GM23338 (cell line): ENCODE measurements at regions not wholly inside any gene's neighbourhood (a gene's known extent, or its start where the extent isn't known, plus 50 kb on each side); places are given as distances from the start of the nearest gene placed in this dataset.

Experiments
- ATAC-seq: fragments of 200-7000 bp; cut with Tn5 transposase; 3 replicates; pipeline ENCODE4 v1.9.1; 2020
- DNase-seq: peaks from one replicate; pipeline ENCODE4 v3.0.0-alpha.2; 2015; ENCODE audit warnings: low spot score
- H2AFZ ChIP-seq: fragments of 200-600 bp; sonication (generic); 2 replicates; pipeline ENCODE4 v1.8.0; 2016; ENCODE audit warnings: antibody characterized with exemption, mild to moderate bottlenecking, moderate library complexity
- H3F3A ChIP-seq: fragments of 200-600 bp; sonication (generic); replicated peaks from 2 replicates; pipeline ENCODE4 v1.8.0; 2017; ENCODE audit warnings: antibody characterized with exemption, mixed run types, low read depth
- H3K27ac ChIP-seq: fragments of 200-600 bp; sonication (generic); 2 replicates; pipeline ENCODE4 v1.6.1; 2016; ENCODE audit warnings: low read depth
- H3K27me3 ChIP-seq: fragments of 200-600 bp; sonication (generic); 2 replicates; pipeline ENCODE4 v1.8.0; 2016; ENCODE audit warnings: mild to moderate bottlenecking, mixed run types, moderate library complexity; ENCODE audit not compliant: insufficient read depth
- H3K36me3 ChIP-seq: fragments of 200-600 bp; sonication (generic); 2 replicates; pipeline ENCODE4 v1.8.0; 2016; ENCODE audit warnings: mild to moderate bottlenecking; ENCODE audit not compliant: insufficient read depth
- H3K4me1 ChIP-seq: fragments of 200-600 bp; sonication (generic); 2 replicates; pipeline ENCODE4 v1.8.0; 2016; ENCODE audit warnings: mild to moderate bottlenecking, moderate library complexity; ENCODE audit not compliant: insufficient read depth
- H3K4me2 ChIP-seq: fragments of 200-600 bp; sonication (generic); 2 replicates; pipeline ENCODE4 v1.7.1; 2017; ENCODE audit warnings: mixed run types
- H3K4me3 ChIP-seq: fragments of 200-600 bp; sonication (generic); 2 replicates; pipeline ENCODE4 v1.6.1; 2016; ENCODE audit warnings: mixed run types
- H3K79me2 ChIP-seq: fragments of 200-600 bp; sonication (generic); replicated peaks from 2 replicates; pipeline ENCODE4 v1.8.0; 2017; ENCODE audit warnings: mild to moderate bottlenecking; ENCODE audit not compliant: insufficient read depth
- H3K9me2 ChIP-seq: fragments of 200-600 bp; sonication (generic); 2 replicates; pipeline ENCODE4 v1.8.0; 2017; ENCODE audit not compliant: insufficient read depth
- H4K20me1 ChIP-seq: fragments of 200-600 bp; sonication (generic); replicated peaks from 2 replicates; pipeline ENCODE4 v1.8.0; 2017; ENCODE audit warnings: mild to moderate bottlenecking; ENCODE audit not compliant: insufficient read depth
- H3K27ac Mint-ChIP-seq: 2 replicates; pipeline ENCODE4 v1.8.0; 2020; ENCODE audit warnings: inconsistent platforms, mild to moderate bottlenecking, moderate library complexity, mixed read lengths
- H3K27me3 Mint-ChIP-seq: 3 replicates; pipeline ENCODE4 v1.8.0; 2022; ENCODE audit warnings: low read depth, mild to moderate bottlenecking, moderate library complexity, mixed read lengths, inconsistent platforms; ENCODE audit not compliant: insufficient read depth, poor library complexity
- H3K36me3 Mint-ChIP-seq: 3 replicates; pipeline ENCODE4 v1.8.0; 2021; ENCODE audit warnings: low read depth, mild to moderate bottlenecking, inconsistent platforms, moderate library complexity, mixed read lengths
- H3K4me1 Mint-ChIP-seq: 3 replicates; pipeline ENCODE4 v1.8.0; 2020; ENCODE audit warnings: mild to moderate bottlenecking, inconsistent platforms, mixed read lengths
- H3K4me3 Mint-ChIP-seq: 3 replicates; pipeline ENCODE4 v1.8.0; 2021; ENCODE audit warnings: moderate library complexity, mild to moderate bottlenecking, inconsistent platforms, mixed read lengths
- H3K9me3 Mint-ChIP-seq: 3 replicates; pipeline ENCODE4 v1.8.0; 2020; ENCODE audit warnings: moderate library complexity, mild to moderate bottlenecking, inconsistent platforms, mixed read lengths
- CREB1 ChIP-seq: fragments of 250-450 bp; sonication (Bioruptor Pico); IDR thresholded peaks from 2 replicates; pipeline ENCODE4 v1.5.0; 2020; ENCODE audit warnings: low read depth, mild to moderate bottlenecking, moderate library complexity
- CTCF ChIP-seq, 2 experiments: fragments of 200-600 bp in 1 of 2; sonication (generic) in 1 of 2; conservative IDR thresholded peaks; 2 replicates each; pipeline versions ENCODE4 v1.5.1 to v1.6.1; 2016 to 2017; ENCODE audit warnings: antibody characterized with exemption in 2 of 2, low read depth in 2 of 2, mild to moderate bottlenecking in 2 of 2, moderate library complexity in 1 of 2
- ETS1 ChIP-seq: IDR thresholded peaks from 2 replicates; pipeline ENCODE4 v1.6.1; 2016; ENCODE audit warnings: antibody characterized with exemption
- EZH2 ChIP-seq: fragments of 200-600 bp; sonication (generic); IDR thresholded peaks from one replicate; pipeline ENCODE4 v1.8.0; 2017; ENCODE audit warnings: antibody characterized with exemption, mild to moderate bottlenecking, low read depth; ENCODE audit not compliant: unreplicated experiment
- EZH2phosphoT487 ChIP-seq: fragments of 200-600 bp; sonication (generic); IDR thresholded peaks from one replicate; pipeline ENCODE4 v1.8.1; 2018; ENCODE audit warnings: antibody characterized with exemption; ENCODE audit not compliant: unreplicated experiment
- JUNB ChIP-seq: IDR thresholded peaks from one replicate; pipeline ENCODE4 v1.6.1; 2016; ENCODE audit warnings: antibody characterized with exemption; ENCODE audit not compliant: unreplicated experiment
- NANOG ChIP-seq: IDR thresholded peaks from 2 replicates; pipeline ENCODE4 v1.6.1; 2016; ENCODE audit warnings: antibody characterized with exemption, borderline replicate concordance
- POLR2AphosphoS5 ChIP-seq: IDR thresholded peaks from 2 replicates; pipeline ENCODE4 v1.6.1; 2016; ENCODE audit warnings: antibody characterized with exemption, low read depth
- REST ChIP-seq: IDR thresholded peaks from one replicate; pipeline ENCODE4 v1.6.1; 2018; ENCODE audit warnings: antibody characterized with exemption; ENCODE audit not compliant: unreplicated experiment
- STAT1 ChIP-seq: IDR thresholded peaks from one replicate; pipeline ENCODE4 v1.6.1; 2016; ENCODE audit warnings: antibody characterized with exemption; ENCODE audit not compliant: unreplicated experiment
- ZNF114 ChIP-seq: fragments of 250-450 bp; sonication (Bioruptor Pico); IDR thresholded peaks from 2 replicates; pipeline ENCODE4 v1.5.0; 2020; ENCODE audit warnings: mild to moderate bottlenecking, moderate library complexity
- ZNF331 ChIP-seq: fragments of 250-450 bp; sonication (Bioruptor Pico); IDR thresholded peaks from 2 replicates; pipeline ENCODE4 v1.5.0; 2020; ENCODE audit warnings: low read depth, mild to moderate bottlenecking, moderate library complexity
- ZNF462 ChIP-seq: fragments of 250-450 bp; sonication (Bioruptor Pico); IDR thresholded peaks from 2 replicates; pipeline ENCODE4 v1.5.0; 2020; ENCODE audit warnings: mild to moderate bottlenecking, moderate library complexity

GRCh38 chr15:77706482-77707244 lies 74.0 kb upstream of the LINGO1 start:
- no peak overlapping the region for H3K4me3 ChIP-seq
- ATAC-seq, result no peak
- DNase-seq, result no peak
- no peak overlapping the region for H3K27ac Mint-ChIP-seq
- peaks cover 5% of the 10 kb centered on the region; the same call in 2 of the 3 replicates for H3K4me1 Mint-ChIP-seq
- no peaks in the 10 kb centered on the region for H3K9me2 ChIP-seq
- peaks cover 4% of the 10 kb centered on the region for H3K27me3 Mint-ChIP-seq
- H3K27me3 ChIP-seq, result no peaks in the 10 kb centered on the region
- no peak overlapping the region for H3K4me3 Mint-ChIP-seq
- no peaks in the 10 kb centered on the region for H3K79me2 ChIP-seq
- no peaks in the 10 kb centered on the region for H3K9me3 Mint-ChIP-seq
- no peaks in the 10 kb centered on the region for H3K36me3 ChIP-seq
- H3K27ac ChIP-seq, result no peak overlapping the region
- H3K4me2 ChIP-seq, result no peak overlapping the region
- H4K20me1 ChIP-seq, result no peaks in the 10 kb centered on the region
- TF ChIP-seq CREB1, result no peak
- TF ChIP-seq JUNB, result no peak
- no peak for TF ChIP-seq EZH2phosphoT487
- TF ChIP-seq REST, result no peak
- no peak for TF ChIP-seq CTCF (conservative IDR thresholded peaks at IDR 0.05; ENCODE audit: low read depth in 2 of 2)
- no peak for TF ChIP-seq EZH2
- no peak for TF ChIP-seq ETS1
- TF ChIP-seq ZNF114 (CRISPR knock-in tag), result no peak
- TF ChIP-seq POLR2AphosphoS5, result no peak
- no peak for TF ChIP-seq STAT1
- TF ChIP-seq ZNF331 (CRISPR knock-in tag), result no peak
- TF ChIP-seq ZNF462 (CRISPR knock-in tag), result no peak
- TF ChIP-seq NANOG, result no peak
- H3F3A ChIP-seq, result no peaks in the 10 kb centered on the region
- H3K4me1 ChIP-seq, result no peaks in the 10 kb centered on the region
- no peaks in the 10 kb centered on the region for H3K36me3 Mint-ChIP-seq
- H2AFZ ChIP-seq, result no peak overlapping the region
